ENCODE measurements at regions not wholly inside any gene's neighbourhood (a gene's known extent, or its start where the extent isn't known, plus 50 kb on each side); places are given as distances from the start of the nearest gene placed in this dataset.

GRCh38 chr11:8340296-8340695 is 76.6 kb upstream of the LMO1 start:
- FAIRE-seq (no peak), DNase-seq (ENCODE audit: low spot score) (no peak)

DNA sequence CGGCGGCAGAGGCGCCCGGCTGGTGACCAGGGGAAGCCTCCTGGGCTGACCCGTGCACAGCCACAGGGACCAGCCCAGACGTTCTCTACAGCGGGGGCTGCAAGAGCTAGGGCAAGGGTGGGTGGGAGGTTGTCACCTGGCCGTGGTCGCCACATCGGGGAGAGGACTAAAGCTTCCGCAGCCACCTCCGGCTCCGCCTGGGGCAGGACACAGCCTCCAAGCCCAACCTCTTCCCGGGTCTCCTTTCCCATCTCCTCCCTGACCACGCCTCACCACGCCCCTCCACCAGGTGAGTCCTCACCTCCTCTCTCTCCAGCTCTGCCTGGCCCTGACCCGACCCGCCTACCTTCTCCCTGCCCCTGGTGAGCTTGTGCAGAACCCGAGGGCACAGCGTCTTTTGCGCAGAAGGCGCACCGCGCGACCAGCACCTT is 75.9 kb upstream of the LMO1 start:
- FAIRE-seq (no peak), DNase-seq (ENCODE audit: low spot score) (no peak)

GRCh38 chr11:8338138-8338537 is 74.5 kb upstream of the LMO1 start:
- FAIRE-seq, result no peak
- DNase-seq (ENCODE audit: low spot score), result peak; percentile 64

GRCh38 chr11:8337130-8337795 is 73.6 kb upstream of the LMO1 start:
- no peak for DNase-seq (ENCODE audit: low spot score)
- no peak for FAIRE-seq

DNA sequence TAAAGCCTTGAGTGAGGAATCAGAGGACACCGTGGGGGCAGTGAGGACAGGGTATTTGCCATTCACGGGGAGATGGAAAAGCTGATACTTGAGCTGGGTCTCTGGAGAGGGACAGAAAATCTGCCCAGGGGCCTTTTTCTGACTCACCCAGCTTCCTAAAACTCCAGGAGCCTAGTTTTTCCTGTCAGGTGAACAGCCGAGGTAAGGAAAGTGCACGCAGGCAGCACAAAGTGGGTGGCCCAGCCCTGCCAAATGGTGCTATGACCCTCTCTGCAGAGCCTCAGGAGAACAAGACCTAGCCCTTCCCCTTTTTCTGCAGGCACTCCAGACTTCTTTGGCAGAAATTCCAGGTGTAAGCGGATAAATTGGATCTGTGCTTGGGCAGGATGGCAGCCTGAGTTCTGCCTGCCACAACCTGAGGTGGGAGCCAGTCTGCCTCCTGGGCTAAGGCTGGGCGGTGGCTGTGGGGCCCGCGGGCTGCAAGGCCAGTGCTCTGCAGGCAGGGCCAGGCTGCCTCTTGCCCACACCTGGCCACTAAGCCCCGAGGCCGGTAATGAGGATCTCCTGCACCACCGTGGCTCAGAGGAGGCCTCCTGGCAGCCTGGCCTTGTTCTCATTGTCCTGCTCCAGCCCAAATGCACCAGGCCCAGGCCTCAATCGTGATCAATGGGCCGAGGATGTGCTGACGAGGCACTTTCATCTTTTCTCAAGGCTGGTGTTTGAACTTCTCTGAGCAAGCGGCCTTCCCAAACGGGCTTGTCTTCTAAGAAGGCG is 72.9 kb upstream of the LMO1 start:
- FAIRE-seq (no peak), DNase-seq (ENCODE audit: low spot score) (no peak)

DNA sequence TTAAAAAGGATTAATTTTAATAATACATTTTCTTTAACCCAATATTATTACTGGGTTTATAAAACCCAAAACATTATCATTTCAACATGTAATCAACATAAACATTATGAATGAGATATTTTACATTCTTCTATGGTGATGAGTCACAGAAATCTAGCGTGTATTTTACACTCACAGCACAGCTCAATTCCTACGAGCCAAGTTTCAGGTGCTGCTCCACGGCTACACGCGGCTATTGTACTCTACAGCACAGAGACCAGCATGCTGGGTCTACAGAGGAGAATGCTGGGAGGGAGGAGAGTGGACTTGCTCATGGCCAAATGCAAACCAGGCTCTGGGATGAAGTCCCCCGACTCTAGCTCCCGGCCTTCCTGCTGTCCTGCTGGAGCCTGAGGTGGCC is 72.0 kb upstream of the LMO1 start:
- FAIRE-seq, result no peak
- DNase-seq (ENCODE audit: low spot score), result no peak

DNA sequence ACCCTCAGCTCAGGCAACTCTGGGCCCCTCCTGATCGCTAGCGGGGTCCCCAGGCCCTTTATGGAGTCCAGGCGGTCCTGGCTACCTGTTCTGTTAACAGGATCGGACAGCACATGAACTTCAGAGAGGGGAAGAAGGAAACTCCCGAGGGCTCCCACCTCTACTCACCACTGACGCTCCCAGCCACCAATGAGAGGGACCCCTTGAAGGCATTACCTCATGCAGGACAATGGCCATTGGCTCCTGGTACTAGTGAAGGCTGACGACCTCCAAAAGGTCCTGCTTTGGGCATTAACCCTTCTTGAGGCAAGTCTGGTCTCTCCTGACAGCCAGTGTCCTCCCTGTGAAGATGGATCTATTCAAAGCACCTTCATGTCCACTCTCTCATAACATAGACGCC is 71.5 kb upstream of the LMO1 start:
- FAIRE-seq (no peak), DNase-seq (ENCODE audit: low spot score) (no peak)

DNA sequence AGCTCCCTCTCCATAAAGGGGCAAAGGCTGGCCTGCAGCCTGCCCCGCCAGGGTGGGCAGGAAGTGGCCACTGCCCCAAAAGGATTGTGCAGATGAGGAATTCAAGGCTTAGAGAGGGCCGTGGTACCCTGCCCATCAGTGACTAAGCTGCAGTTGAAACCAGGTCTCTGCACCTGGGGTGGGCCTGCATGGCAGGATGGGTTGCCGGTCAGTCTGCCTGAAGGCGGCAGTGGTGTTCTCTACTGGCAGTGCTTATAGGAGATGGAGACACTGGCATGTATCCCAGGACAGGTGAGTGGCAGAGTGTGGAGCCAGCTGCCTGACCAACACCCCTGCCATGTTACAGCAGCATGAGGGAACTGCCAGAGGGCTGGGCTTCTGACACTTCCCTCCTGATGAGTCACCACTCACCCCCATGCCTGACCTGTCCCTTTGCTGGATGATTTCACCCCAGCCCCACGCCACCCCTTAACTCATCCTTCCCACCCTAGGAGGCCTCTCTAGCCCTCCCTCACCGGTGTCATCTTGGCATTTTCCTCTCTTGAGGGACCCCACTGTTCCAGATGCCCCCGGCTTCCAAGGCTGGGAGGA is 70.2 kb upstream of the LMO1 start:
- DNase-seq (ENCODE audit: low spot score) (peak; percentile 62), FAIRE-seq (peak; percentile 40)

DNA sequence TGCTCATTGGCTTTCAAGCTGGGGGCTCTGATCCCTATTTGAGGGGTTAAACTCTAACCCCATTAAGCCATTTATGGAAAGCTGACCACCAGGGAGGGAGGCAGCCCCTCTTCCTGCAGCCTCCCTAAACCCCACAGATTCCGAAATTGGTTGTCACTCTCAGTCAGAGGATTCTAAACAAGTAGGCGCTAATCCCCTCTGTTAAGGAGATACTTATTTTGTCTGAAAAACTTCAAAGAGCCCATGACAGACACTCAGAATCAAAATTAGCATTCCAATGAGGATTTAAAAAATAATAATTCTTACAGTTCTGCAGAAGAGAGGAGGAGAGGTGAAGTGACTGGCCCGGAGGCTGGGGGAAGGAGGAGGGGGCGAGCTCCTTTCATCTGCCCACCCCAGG is 69.7 kb upstream of the LMO1 start:
- FAIRE-seq (no peak), DNase-seq (ENCODE audit: low spot score) (no peak)

DNA sequence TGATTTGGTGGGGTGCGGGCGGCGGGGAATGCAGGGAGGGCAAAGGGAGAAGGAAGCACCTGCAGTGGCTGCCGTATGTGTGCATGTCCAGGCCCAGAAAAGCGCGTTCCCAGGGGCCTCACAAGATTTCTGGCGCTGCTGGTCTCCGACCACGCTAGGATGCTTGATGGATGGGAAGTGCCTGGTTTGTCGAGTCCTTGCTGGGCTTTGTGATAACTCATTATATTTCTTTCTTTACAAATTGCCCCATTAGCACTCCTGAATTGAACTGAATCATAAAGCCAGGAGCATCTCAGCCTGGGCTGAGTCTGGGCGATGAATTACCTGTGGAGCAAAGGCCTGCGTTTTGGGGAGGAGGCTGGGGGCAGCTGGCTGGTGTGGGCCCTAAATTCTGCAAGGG is 69.2 kb upstream of the LMO1 start:
- no peak for FAIRE-seq
- DNase-seq (ENCODE audit: low spot score), result no peak

DNA sequence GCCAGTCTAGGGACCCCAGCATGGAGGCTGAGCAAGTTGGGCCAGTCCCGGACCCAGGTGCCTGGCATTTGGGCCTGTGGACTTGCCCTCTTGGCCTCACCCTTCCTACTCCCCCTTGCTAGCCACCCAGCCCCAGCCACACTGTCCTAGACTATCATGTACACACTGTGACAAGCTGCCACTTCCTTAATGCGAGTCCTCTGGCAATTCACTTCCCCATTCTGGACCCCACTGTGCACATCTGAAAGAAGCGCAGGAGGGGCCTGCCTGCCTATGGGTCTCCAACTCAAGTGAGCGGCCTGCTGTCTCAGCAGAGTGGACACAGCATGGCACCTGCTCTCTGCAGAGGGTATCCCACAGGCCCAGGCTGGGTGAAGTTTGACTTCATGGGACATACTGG is 68.5 kb upstream of the LMO1 start:
- no peak for FAIRE-seq
- no peak for DNase-seq (ENCODE audit: low spot score)

DNA sequence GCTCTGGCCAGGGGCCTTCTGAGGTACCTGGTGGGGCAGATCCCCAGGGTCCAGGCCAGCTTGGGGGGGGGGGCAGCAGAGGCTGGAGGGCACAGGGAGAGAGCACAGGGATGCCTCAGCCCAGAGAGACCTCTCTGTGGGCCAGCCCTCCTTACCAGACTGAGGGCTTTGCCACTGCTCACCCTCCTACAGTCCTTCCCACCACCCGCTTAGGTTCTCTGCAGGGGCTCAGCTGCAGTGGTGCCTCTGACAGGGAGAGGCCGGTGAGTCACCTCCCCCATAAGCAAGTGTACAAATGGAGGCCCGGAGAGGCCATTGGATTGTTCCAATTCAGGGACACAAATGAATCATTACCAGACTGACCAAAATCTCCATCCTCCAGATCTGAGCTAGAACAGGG is 68.1 kb upstream of the LMO1 start:
- DNase-seq (ENCODE audit: low spot score) (no peak), FAIRE-seq (no peak)

GRCh38 chr11:8330896-8331295 is 67.2 kb upstream of the LMO1 start:
- FAIRE-seq (no peak), DNase-seq (ENCODE audit: low spot score) (no peak)

DNA sequence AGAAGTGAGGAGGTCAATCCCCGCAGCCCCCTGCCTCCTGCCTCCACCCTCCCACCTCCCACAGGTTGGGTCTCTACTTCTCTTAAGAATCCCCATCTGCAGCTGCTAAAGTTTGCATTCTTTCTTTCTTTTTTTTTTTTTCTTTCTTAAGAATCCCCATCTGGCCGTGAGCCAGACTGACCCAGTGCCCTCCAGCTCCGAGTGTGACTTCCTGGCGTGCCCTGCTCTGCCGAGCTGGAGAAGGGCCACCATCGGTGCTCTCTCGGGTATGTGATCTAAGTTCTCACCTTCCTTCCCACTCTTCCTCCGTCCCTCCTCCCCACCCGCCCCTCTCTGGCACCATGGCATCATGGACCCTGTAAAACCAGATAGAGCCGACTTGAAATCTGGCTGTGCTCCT is 66.7 kb upstream of the LMO1 start:
- no peak for DNase-seq (ENCODE audit: low spot score)
- FAIRE-seq, result no peak

- no peak for FAIRE-seq
- no peak for DNase-seq (ENCODE audit: low spot score)
These were observed 66.2 kb upstream of the LMO1 start for GRCh38 chr11:8329847-8330361.

DNA sequence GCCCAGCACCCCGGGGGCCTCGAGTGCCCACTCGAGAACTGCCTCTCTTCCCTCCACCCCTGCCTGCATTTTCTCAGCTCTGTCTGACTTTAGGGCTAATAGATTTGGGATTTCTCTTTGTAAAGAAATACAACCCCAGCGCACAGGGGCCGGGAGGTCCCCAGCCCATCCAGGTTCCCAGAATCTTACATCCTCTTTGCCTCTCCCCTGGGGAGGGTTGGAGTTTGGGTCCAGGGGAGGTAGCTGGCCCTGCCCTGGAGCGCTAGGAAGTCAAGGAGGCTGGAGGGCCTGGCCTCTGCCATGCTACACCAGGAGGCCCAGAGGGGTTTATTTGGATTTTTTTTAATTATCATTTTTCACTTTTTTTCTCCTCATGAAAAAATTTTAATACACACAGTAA is 65.7 kb upstream of the LMO1 start:
- no peak for FAIRE-seq
- no peak for DNase-seq (ENCODE audit: low spot score)

GRCh38 chr11:8328848-8329330 is 65.2 kb upstream of the LMO1 start:
- FAIRE-seq, result peak; percentile 74
- DNase-seq (ENCODE audit: low spot score), result peak; percentile 97

- no peak for DNase-seq (ENCODE audit: low spot score)
These were observed 64.6 kb upstream of the LMO1 start for GRCh38 chr11:8328231-8328794.

GRCh38 chr11:8327761-8328192 is 64.1 kb upstream of the LMO1 start:
- DNase-seq (ENCODE audit: low spot score) (no peak), FAIRE-seq (no peak)

More at GRCh38 chr11:8328231-8328794, 64.6 kb upstream of the LMO1 start:
- FAIRE-seq, result no peak

- DNase-seq (ENCODE audit: low spot score) (no peak), FAIRE-seq (no peak)
These were observed 62.7 kb upstream of the LMO1 start for GRCh38 chr11:8326337-8326736.

- FAIRE-seq (no peak), DNase-seq (ENCODE audit: low spot score) (no peak)
These were observed 62.1 kb upstream of the LMO1 start for GRCh38 chr11:8325591-8326304.
